Naive thymus-derived CD4-positive, alpha-beta T cell (primary cell): ENCODE measurements at regions not wholly inside any gene's neighbourhood (a gene's known extent, or its start where the extent isn't known, plus 50 kb on each side); places are given as distances from the start of the nearest gene placed in this dataset.

Source experiments
- ATAC-seq: fragments of 150-1000 bp; cut with Tn5 transposase; 2 replicates; pipeline ENCODE4 v1.10.0; 2021; ENCODE audit warnings: mild to moderate bottlenecking, moderate library complexity
- CTCF ChIA-PET: fragments of 350-600 bp; sonication (Branson Sonifier 250); formaldehyde crosslinking; loops from one replicate; lab custom pipeline; 2021; ENCODE audit warnings: antibody characterized with exemption; lab: Charles Lee
- POLR2A ChIA-PET: fragments of 350-600 bp; sonication (Branson Sonifier 250); formaldehyde crosslinking; loops from one replicate; lab custom pipeline; 2021; ENCODE audit warnings: antibody characterized with exemption, inconsistent platforms; lab: Charles Lee
- DNase-seq, 9 donors: peaks; one replicate each; pipeline versions ENCODE4 v3.0.0 to v3.0.0-alpha.2; 2020 to 2022; ENCODE audit warnings: mixed read lengths in 1 of 9
- H3K27ac ChIP-seq: one replicate; pipeline ENCODE4 v1.7.0; 2013; ENCODE audit warnings: mild to moderate bottlenecking, low read depth, low read length, moderate library complexity
- H3K27me3 ChIP-seq, 2 donors: one replicate each; pipeline ENCODE4 v1.7.0; 2013; ENCODE audit warnings: low read length in 2 of 2, mild to moderate bottlenecking in 2 of 2, moderate library complexity in 2 of 2; ENCODE audit not compliant: control insufficient read depth in 2 of 2, insufficient read depth in 2 of 2
- H3K36me3 ChIP-seq, 3 experiments: 1 replicate in 2 of 3; 2 replicates in 1 of 3; pipeline ENCODE4 v1.7.0; 2013; ENCODE audit warnings: low read length in 3 of 3, mild to moderate bottlenecking in 3 of 3, moderate library complexity in 1 of 3; ENCODE audit not compliant: insufficient read depth in 3 of 3, control insufficient read depth in 2 of 3
- H3K4me1 ChIP-seq, 2 donors: one replicate each; pipeline ENCODE4 v1.7.0; 2013; ENCODE audit warnings: low read length in 2 of 2, mild to moderate bottlenecking in 2 of 2, moderate library complexity in 1 of 2; ENCODE audit not compliant: control insufficient read depth in 2 of 2, insufficient read depth in 2 of 2
- H3K4me3 ChIP-seq: 2 replicates; pipeline ENCODE4 v1.7.0; 2013; ENCODE audit warnings: mild to moderate bottlenecking, low read length
- H3K9me3 ChIP-seq, 3 experiments: 1 replicate in 2 of 3; 2 replicates in 1 of 3; pipeline ENCODE4 v1.7.0; 2013; ENCODE audit warnings: low read length in 3 of 3; ENCODE audit not compliant: control insufficient read depth in 2 of 3
- H3K27ac Mint-ChIP-seq, 9 donors: one replicate each; pipeline ENCODE4 v1.8.0; 2020 to 2022; ENCODE audit warnings: mixed read lengths in 9 of 9, mild to moderate bottlenecking in 8 of 9, moderate library complexity in 5 of 9, inconsistent platforms in 2 of 9
- H3K27me3 Mint-ChIP-seq, 5 donors: one replicate each; pipeline ENCODE4 v1.8.0; 2021 to 2022; ENCODE audit warnings: mixed read lengths in 5 of 5, mild to moderate bottlenecking in 1 of 5
- H3K36me3 Mint-ChIP-seq, 5 donors: one replicate each; pipeline ENCODE4 v1.8.0; 2020 to 2022; ENCODE audit warnings: mixed read lengths in 5 of 5, mild to moderate bottlenecking in 3 of 5, inconsistent platforms in 1 of 5
- H3K4me1 Mint-ChIP-seq, 7 donors: one replicate each; pipeline ENCODE4 v1.8.0; 2020 to 2022; ENCODE audit warnings: mixed read lengths in 7 of 7, mild to moderate bottlenecking in 3 of 7, inconsistent platforms in 1 of 7
- H3K4me3 Mint-ChIP-seq, 10 donors: one replicate each; pipeline ENCODE4 v1.8.0; 2020 to 2022; ENCODE audit warnings: mild to moderate bottlenecking in 10 of 10, mixed read lengths in 10 of 10, moderate library complexity in 6 of 10, inconsistent platforms in 2 of 10
- H3K9me3 Mint-ChIP-seq, 11 donors: one replicate each; pipeline ENCODE4 v1.8.0; 2020 to 2022; ENCODE audit warnings: mixed read lengths in 11 of 11, mild to moderate bottlenecking in 4 of 11, inconsistent platforms in 1 of 11, moderate library complexity in 1 of 11
- intact Hi-C, 2 donors: fragments of 100-400 bp; cut with micrococcal nuclease; formaldehyde crosslinking; loops; one replicate each; pipeline ENCODE4 v1.15.1; 2023

- Histone ChIP-seq H3K27me3 (no peaks in the 10 kb centered on the region), H3K4me3 (no peak overlapping the region), H3K4me1 (no peaks in the 10 kb centered on the region), H3K27ac (no peak overlapping the region), H3K36me3 (no peaks in the 10 kb centered on the region), H3K9me3 (no peaks in the 10 kb centered on the region)
- Mint-ChIP-seq H3K36me3 (no peaks in the 10 kb centered on the region), H3K4me1 (no peaks in the 10 kb centered on the region), H3K9me3 (peaks cover 0 to 6% (median 0%) of the 10 kb centered on the region in 11 donors), H3K4me3 (no peak overlapping the region), H3K27ac (no peak overlapping the region), H3K27me3 (no peaks in the 10 kb centered on the region)
- no peak for DNase-seq
- ChIA-PET CTCF (no interaction called here), POLR2A (no interaction called here)
- no peak for ATAC-seq
- intact Hi-C loops, result no loop called here
Measured at GRCh38 chr14:87052646-87053225, 940.2 kb downstream of the GALC start.

GRCh38 chr14:87050421-87050820, 942.6 kb downstream of the GALC start:
- Histone ChIP-seq H3K27ac (no peak overlapping the region), H3K4me3 (no peak overlapping the region), H3K4me1 (no peaks in the 10 kb centered on the region), H3K9me3 (no peaks in the 10 kb centered on the region), H3K27me3 (no peaks in the 10 kb centered on the region), H3K36me3 (no peaks in the 10 kb centered on the region)
- ATAC-seq, result no peak
- Mint-ChIP-seq H3K9me3 (peaks cover 0 to 12% (median 0%) of the 10 kb centered on the region in 11 donors), H3K27me3 (no peaks in the 10 kb centered on the region), H3K27ac (no peak overlapping the region), H3K4me1 (no peaks in the 10 kb centered on the region), H3K36me3 (no peaks in the 10 kb centered on the region), H3K4me3 (no peak overlapping the region)
- intact Hi-C loops, result no loop called here
- CTCF ChIA-PET, result interaction anchor here (0.6 kb wide), 1 partner anchor 18 kb away, joined by 3 read pairs; no protein-coding TSS in a partner anchor
- POLR2A ChIA-PET, result no interaction called here
- no peak for DNase-seq

- Histone ChIP-seq H3K27ac (no peak overlapping the region), H3K4me3 (no peak overlapping the region), H3K36me3 (no peaks in the 10 kb centered on the region), H3K4me1 (no peaks in the 10 kb centered on the region), H3K9me3 (no peaks in the 10 kb centered on the region), H3K27me3 (no peaks in the 10 kb centered on the region)
- Mint-ChIP-seq H3K27ac (no peak overlapping the region), H3K4me1 (no peaks in the 10 kb centered on the region), H3K4me3 (no peak overlapping the region), H3K27me3 (no peaks in the 10 kb centered on the region), H3K36me3 (no peaks in the 10 kb centered on the region), H3K9me3 (peaks cover 0 to 12% (median 0%) of the 10 kb centered on the region in 11 donors)
- no peak for DNase-seq
- ATAC-seq, result no peak
- intact Hi-C loops, result no loop called here
- ChIA-PET CTCF (interaction anchor here (0.6 kb wide), 1 partner anchor 18 kb away, joined by 3 read pairs; no protein-coding TSS in a partner anchor), POLR2A (no interaction called here)
Measured at GRCh38 chr14:87049950-87050349, 943.0 kb downstream of the GALC start.

GRCh38 chr14:87046960-87047359, 946.0 kb downstream of the GALC start:
- ATAC-seq, result no peak
- POLR2A ChIA-PET, result no interaction called here

GRCh38 chr14:87045956-87046355, 947.0 kb downstream of the GALC start:
- intact Hi-C loops, result no loop called here
- Mint-ChIP-seq H3K4me1 (no peaks in the 10 kb centered on the region), H3K27me3 (no peaks in the 10 kb centered on the region), H3K27ac (no peak overlapping the region), H3K9me3 (peaks cover 0 to 23% (median 5%) of the 10 kb centered on the region in 11 donors), H3K36me3 (no peaks in the 10 kb centered on the region), H3K4me3 (no peak overlapping the region)
- ChIA-PET POLR2A (no interaction called here), CTCF (no interaction called here)
- DNase-seq (no peak), ATAC-seq (no peak)
- no peak overlapping the region for H3K4me3 ChIP-seq
- H3K27me3 ChIP-seq, result no peaks in the 10 kb centered on the region
- H3K4me1 ChIP-seq, result no peaks in the 10 kb centered on the region
- no peaks in the 10 kb centered on the region for H3K36me3 ChIP-seq
- H3K9me3 ChIP-seq, result no peaks in the 10 kb centered on the region
- no peak overlapping the region for H3K27ac ChIP-seq

More at GRCh38 chr14:87046960-87047359, 946.0 kb downstream of the GALC start:
- Histone ChIP-seq H3K9me3 (no peaks in the 10 kb centered on the region), H3K27ac (no peak overlapping the region), H3K27me3 (no peaks in the 10 kb centered on the region), H3K36me3 (no peaks in the 10 kb centered on the region), H3K4me1 (no peaks in the 10 kb centered on the region), H3K4me3 (no peak overlapping the region)
- Mint-ChIP-seq H3K4me1 (no peaks in the 10 kb centered on the region), H3K9me3 (peaks cover 0 to 23% (median 5%) of the 10 kb centered on the region in 11 donors), H3K36me3 (no peaks in the 10 kb centered on the region), H3K4me3 (no peak overlapping the region), H3K27me3 (no peaks in the 10 kb centered on the region), H3K27ac (no peak overlapping the region)
- intact Hi-C loops, result no loop called here
- CTCF ChIA-PET, result no interaction called here
- DNase-seq, result no peak

- ChIA-PET CTCF (no interaction called here), POLR2A (no interaction called here)
- DNase-seq (no peak), ATAC-seq (no peak)
- H3K4me3 ChIP-seq, result no peak overlapping the region
- H3K4me3 Mint-ChIP-seq, result no peak overlapping the region
- H3K9me3 ChIP-seq, result no peaks in the 10 kb centered on the region
- H3K27me3 Mint-ChIP-seq, result no peaks in the 10 kb centered on the region
- H3K36me3 ChIP-seq, result no peaks in the 10 kb centered on the region
- intact Hi-C loops, result no loop called here
- no peaks in the 10 kb centered on the region for H3K27me3 ChIP-seq
- H3K27ac Mint-ChIP-seq, result no peak overlapping the region
- H3K4me1 ChIP-seq, result no peaks in the 10 kb centered on the region
- no peaks in the 10 kb centered on the region for H3K4me1 Mint-ChIP-seq
- H3K36me3 Mint-ChIP-seq, result no peaks in the 10 kb centered on the region
- peaks cover 0 to 23% (median 6%) of the 10 kb centered on the region in 11 donors for H3K9me3 Mint-ChIP-seq
- no peak overlapping the region for H3K27ac ChIP-seq
Measured at GRCh38 chr14:87045246-87045645, 947.7 kb downstream of the GALC start.

DNA sequence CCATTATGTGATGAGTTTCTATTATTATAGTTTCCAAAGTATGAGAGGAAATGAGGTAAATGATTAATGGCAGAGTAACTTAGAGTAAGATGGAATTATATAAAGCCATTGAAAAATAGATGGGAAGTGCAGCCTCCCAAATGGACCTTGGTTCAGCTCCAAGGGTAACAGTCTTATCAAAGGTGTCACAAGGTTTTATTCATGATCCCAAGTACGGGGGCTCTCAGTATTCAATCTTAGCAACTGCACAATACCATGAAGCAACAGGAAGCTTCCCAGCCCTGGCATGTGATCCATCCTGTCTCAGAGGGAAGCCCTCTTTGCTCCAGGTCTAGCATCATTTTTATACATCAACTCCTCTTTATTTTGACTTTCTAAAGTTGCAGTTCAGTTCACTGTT, 948.2 kb downstream of the GALC start:
- DNase-seq (no peak), ATAC-seq (no peak)
- H3K27ac ChIP-seq, result no peak overlapping the region
- no peaks in the 10 kb centered on the region for H3K27me3 Mint-ChIP-seq
- no peaks in the 10 kb centered on the region for H3K9me3 ChIP-seq
- peaks cover 0 to 23% (median 7%) of the 10 kb centered on the region in 11 donors for H3K9me3 Mint-ChIP-seq
- ChIA-PET CTCF (no interaction called here), POLR2A (no interaction called here)
- no peaks in the 10 kb centered on the region for H3K4me1 ChIP-seq
- H3K36me3 Mint-ChIP-seq, result no peaks in the 10 kb centered on the region
- no peak overlapping the region for H3K4me3 Mint-ChIP-seq
- no peaks in the 10 kb centered on the region for H3K36me3 ChIP-seq
- H3K4me1 Mint-ChIP-seq, result no peaks in the 10 kb centered on the region
- H3K27me3 ChIP-seq, result no peaks in the 10 kb centered on the region
- no peak overlapping the region for H3K4me3 ChIP-seq
- no peak overlapping the region for H3K27ac Mint-ChIP-seq
- intact Hi-C loops, result no loop called here
